Fibroblast of lung (primary cell): ENCODE measurements at regions not wholly inside any gene's neighbourhood (a gene's known extent, or its start where the extent isn't known, plus 50 kb on each side); places are given as distances from the start of the nearest gene placed in this dataset.

Source experiments
- CTCF ChIP-seq, 2 donors: IDR thresholded peaks in 1 of 2; conservative IDR thresholded peaks in 1 of 2; 1 replicate in 1 of 2; 2 replicates in 1 of 2; pipeline ENCODE4 v1.5.1; 2011 to 2012; ENCODE audit warnings: low read length in 2 of 2, control low read depth in 1 of 2, inconsistent platforms in 1 of 2, low read depth in 1 of 2, mild to moderate bottlenecking in 1 of 2
- EZH2 ChIP-seq: IDR thresholded peaks from 2 replicates; pipeline ENCODE4 v1.5.1; 2012; ENCODE audit warnings: low read length, control low read depth, mild to moderate bottlenecking; ENCODE audit errors: missing control alignments

GRCh38 chr1:68814067-68814466, 317.2 kb upstream of the DEPDC1 start:
- TF ChIP-seq CTCF (conservative IDR thresholded peaks at IDR 0.05 in 1 of 2, IDR thresholded peaks at IDR 0.05 in 1 of 2; ENCODE audit: low read depth in 1 of 2, low read length in 2 of 2) = no peak
- no peak for TF ChIP-seq EZH2
